GM18507 (cell line): ENCODE measurements at regions not wholly inside any gene's neighbourhood (a gene's known extent, or its start where the extent isn't known, plus 50 kb on each side); places are given as distances from the start of the nearest gene placed in this dataset.

Experiments
- DNase-seq: peaks from one replicate; pipeline ENCODE4 v3.0.0; 2011; ENCODE audit warnings: low read depth; ENCODE audit not compliant: insufficient read length; ENCODE audit errors: extremely low spot score
- FAIRE-seq: peaks from 2 replicates; lab custom pipeline; 2011; peaks lifted over from hg19 to GRCh38; lab: Jason Lieb, UNC

- FAIRE-seq (no peak), DNase-seq (no peak)
These were observed 113.8 kb upstream of the ARMC2 start for GRCh38 chr6:108734271-108734922.

GRCh38 chr6:108735310-108736001 lies 112.8 kb upstream of the ARMC2 start:
- no peak for DNase-seq
- FAIRE-seq, result no peak

- FAIRE-seq (no peak), DNase-seq (no peak)
These were observed 112.2 kb upstream of the ARMC2 start for GRCh38 chr6:108736002-108736361.

GRCh38 chr6:108736832-108737231 lies 111.4 kb upstream of the ARMC2 start:
- no peak for DNase-seq
- FAIRE-seq, result no peak

GRCh38 chr6:108737594-108738546 lies 110.4 kb upstream of the ARMC2 start:
- FAIRE-seq (no peak), DNase-seq (no peak)

GRCh38 chr6:108738684-108739416 lies 109.4 kb upstream of the ARMC2 start:
- FAIRE-seq, result no peak
- DNase-seq, result no peak

- no peak for DNase-seq
- no peak for FAIRE-seq
These were observed 108.5 kb upstream of the ARMC2 start for GRCh38 chr6:108739496-108740330.

GRCh38 chr6:108741331-108741989 lies 106.8 kb upstream of the ARMC2 start:
- FAIRE-seq (no peak), DNase-seq (no peak)

GRCh38 chr6:108742041-108742440 lies 106.2 kb upstream of the ARMC2 start:
- no peak for DNase-seq
- FAIRE-seq, result no peak

GRCh38 chr6:108744244-108744972 lies 103.8 kb upstream of the ARMC2 start:
- DNase-seq (no peak), FAIRE-seq (no peak)

GRCh38 chr6:108744996-108745395 lies 103.2 kb upstream of the ARMC2 start:
- no peak for FAIRE-seq
- no peak for DNase-seq

- no peak for DNase-seq
- FAIRE-seq, result no peak
These were observed 102.4 kb upstream of the ARMC2 start for GRCh38 chr6:108745664-108746336.

GRCh38 chr6:108746366-108746765 lies 101.9 kb upstream of the ARMC2 start:
- FAIRE-seq (no peak), DNase-seq (no peak)

- FAIRE-seq (no peak), DNase-seq (no peak)
These were observed 101.2 kb upstream of the ARMC2 start for GRCh38 chr6:108746836-108747575.

- DNase-seq (no peak), FAIRE-seq (no peak)
These were observed 100.2 kb upstream of the ARMC2 start for GRCh38 chr6:108748055-108748454.

GRCh38 chr6:108748959-108749358 lies 99.3 kb upstream of the ARMC2 start:
- DNase-seq, result no peak

GRCh38 chr6:108750801-108751200 lies 97.4 kb upstream of the ARMC2 start:
- FAIRE-seq (no peak), DNase-seq (no peak)

More at GRCh38 chr6:108748959-108749358, 99.3 kb upstream of the ARMC2 start:
- no peak for FAIRE-seq
